ENCODE measurements at regions not wholly inside any gene's neighbourhood (a gene's known extent, or its start where the extent isn't known, plus 50 kb on each side); places are given as distances from the start of the nearest gene placed in this dataset.

- no TSS peak for BruUV-seq (replicated peaks)
- CTCF ChIA-PET = no interaction called here
- H3F3A ChIP-seq (ENCODE audit: low read length, unreplicated experiment) = no peaks in the 10 kb centered on the region
- no peak overlapping the region for H3K4me2 ChIP-seq (ENCODE audit: low read length)
- H4K20me1 ChIP-seq (ENCODE audit: low read length) = no peaks in the 10 kb centered on the region
- H2AFZ ChIP-seq (ENCODE audit: low read length) = no peak overlapping the region
- intact Hi-C loops (cut with micrococcal nuclease) = no loop called here
- no peak for TF ChIP-seq EZH2phosphoT487 (IDR thresholded peaks at IDR 0.05; ENCODE audit: borderline replicate concordance, low read length)
- no peak for TF ChIP-seq CTCF (conservative IDR thresholded peaks at IDR 0.05; ENCODE audit: low read depth, low read length)
- TF ChIP-seq EZH2 (IDR thresholded peaks at IDR 0.05; ENCODE audit: low read length, unreplicated experiment) = no peak
- H3K9me3 ChIP-seq (ENCODE audit: low read length) = no peaks in the 10 kb centered on the region
- H3K27ac ChIP-seq (ENCODE audit: low read length) = no peak overlapping the region
- H3K36me3 ChIP-seq (ENCODE audit: low read depth, low read length) = no peaks in the 10 kb centered on the region
- DNase-seq = no peak
- ATAC-seq = no peak
- no peak overlapping the region for H3K4me3 ChIP-seq (ENCODE audit: low read length)
- H3K4me1 ChIP-seq (ENCODE audit: insufficient read depth, low read length) = no peaks in the 10 kb centered on the region
- peaks cover 15% of the 10 kb centered on the region for H3K27me3 ChIP-seq (ENCODE audit: low read length)
- no peaks in the 10 kb centered on the region for H3K9me2 ChIP-seq (replicated peaks; ENCODE audit: low read length)
- H3K9ac ChIP-seq (ENCODE audit: low read length) = no peak overlapping the region
- H3K79me2 ChIP-seq (ENCODE audit: low read length) = no peaks in the 10 kb centered on the region
- POLR2A ChIA-PET (ENCODE audit: unreplicated experiment) = no interaction called here
Observed at GRCh38 chr20:40778894-40779496, 90.0 kb upstream of the MAFB start.

GRCh38 chr20:40781327-40782042 is 92.4 kb upstream of the MAFB start:
- Histone ChIP-seq H4K20me1 (ENCODE audit: low read length) (no peaks in the 10 kb centered on the region), H3K27me3 (ENCODE audit: low read length) (peaks cover 15% of the 10 kb centered on the region), H3F3A (ENCODE audit: low read length, unreplicated experiment) (no peaks in the 10 kb centered on the region), H3K4me3 (ENCODE audit: low read length) (no peak overlapping the region), H3K4me1 (ENCODE audit: insufficient read depth, low read length) (no peaks in the 10 kb centered on the region), H3K27ac (ENCODE audit: low read length) (no peak overlapping the region), H3K9me2 (replicated peaks; ENCODE audit: low read length) (no peaks in the 10 kb centered on the region), H3K79me2 (ENCODE audit: low read length) (no peaks in the 10 kb centered on the region), H3K36me3 (ENCODE audit: low read depth, low read length) (no peaks in the 10 kb centered on the region), H3K9me3 (ENCODE audit: low read length) (no peaks in the 10 kb centered on the region), H2AFZ (ENCODE audit: low read length) (no peak overlapping the region), H3K4me2 (ENCODE audit: low read length) (no peak overlapping the region), H3K9ac (ENCODE audit: low read length) (no peak overlapping the region)
- ChIA-PET POLR2A (ENCODE audit: unreplicated experiment) (no interaction called here), CTCF (no interaction called here)
- no TSS peak for BruUV-seq (replicated peaks)
- intact Hi-C loops (cut with micrococcal nuclease) = no loop called here
- DNase-seq (no peak), ATAC-seq (no peak)
- TF ChIP-seq EZH2phosphoT487 (IDR thresholded peaks at IDR 0.05; ENCODE audit: borderline replicate concordance, low read length) = no peak

GRCh38 chr20:40782043-40782368 is 93.0 kb upstream of the MAFB start:
- intact Hi-C loops (cut with micrococcal nuclease) = no loop called here
- DNase-seq = no peak
- no peaks in the 10 kb centered on the region for H3F3A ChIP-seq (ENCODE audit: low read length, unreplicated experiment)
- no peak overlapping the region for H2AFZ ChIP-seq (ENCODE audit: low read length)
- no peak overlapping the region for H3K4me2 ChIP-seq (ENCODE audit: low read length)
- no peaks in the 10 kb centered on the region for H3K4me1 ChIP-seq (ENCODE audit: insufficient read depth, low read length)
- no peak overlapping the region for H3K9ac ChIP-seq (ENCODE audit: low read length)
- no peak for TF ChIP-seq EZH2phosphoT487 (IDR thresholded peaks at IDR 0.05; ENCODE audit: borderline replicate concordance, low read length)
- TF ChIP-seq CTCF (conservative IDR thresholded peaks at IDR 0.05; ENCODE audit: low read depth, low read length) = no peak
- no peak for TF ChIP-seq EZH2 (IDR thresholded peaks at IDR 0.05; ENCODE audit: low read length, unreplicated experiment)
- no TSS peak for BruUV-seq (replicated peaks)
- no peak overlapping the region for H3K27ac ChIP-seq (ENCODE audit: low read length)
- ChIA-PET CTCF (no interaction called here), POLR2A (ENCODE audit: unreplicated experiment) (no interaction called here)
- no peak overlapping the region for H3K4me3 ChIP-seq (ENCODE audit: low read length)
- H3K9me3 ChIP-seq (ENCODE audit: low read length) = no peaks in the 10 kb centered on the region
- peaks cover 20% of the 10 kb centered on the region for H3K27me3 ChIP-seq (ENCODE audit: low read length)
- H3K36me3 ChIP-seq (ENCODE audit: low read depth, low read length) = no peaks in the 10 kb centered on the region
- H3K79me2 ChIP-seq (ENCODE audit: low read length) = no peaks in the 10 kb centered on the region
- no peaks in the 10 kb centered on the region for H3K9me2 ChIP-seq (replicated peaks; ENCODE audit: low read length)
- no peak for ATAC-seq
- no peaks in the 10 kb centered on the region for H4K20me1 ChIP-seq (ENCODE audit: low read length)
